ENCODE measurements at regions not wholly inside any gene's neighbourhood (a gene's known extent, or its start where the extent isn't known, plus 50 kb on each side); places are given as distances from the start of the nearest gene placed in this dataset.
"Not testable (repeated sequence)": the region's sequence is repeated elsewhere in the genome, so short reads cannot be mapped to it uniquely, and the experiment has no call there.

DNA sequence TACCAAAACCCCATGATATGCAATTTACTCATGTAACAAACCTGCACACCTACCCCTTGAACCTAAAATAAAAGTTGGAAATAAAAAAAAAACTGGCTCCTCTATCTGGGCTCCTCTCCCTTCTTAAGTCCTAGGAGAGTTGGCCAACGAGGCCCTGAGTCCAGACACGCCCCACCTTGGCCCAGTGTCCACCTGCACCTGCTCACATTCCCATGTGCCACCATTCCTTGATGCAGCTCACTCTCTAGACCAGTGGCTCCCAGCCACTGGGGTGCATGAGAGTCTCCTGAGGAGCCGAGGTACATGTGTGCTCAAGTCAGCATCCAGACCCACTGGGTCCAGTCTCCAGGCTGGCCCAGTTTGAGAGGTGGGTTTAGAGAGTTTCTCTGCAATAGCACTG lies 157.4 kb downstream of the BCL2L11 start:
- H3K23ac ChIP-seq (ENCODE audit: insufficient read length, low read depth, low read length); H3K4me2 ChIP-seq (ENCODE audit: insufficient read depth, insufficient read length, low read length); H3K14ac ChIP-seq (ENCODE audit: insufficient read depth, low read length); H3K4me3 Mint-ChIP-seq; H3K4ac ChIP-seq (ENCODE audit: low read depth, low read length); H4K8ac ChIP-seq (replicated peaks; ENCODE audit: insufficient read length, low read depth, low read length); H3K79me2 ChIP-seq (ENCODE audit: insufficient read depth, low read length); H3K4me1 ChIP-seq (ENCODE audit: insufficient read depth, low read length); H3K79me1 ChIP-seq (ENCODE audit: insufficient read depth, low read depth, low read length, poor library complexity, severe bottlenecking); H2BK12ac ChIP-seq (ENCODE audit: insufficient read length, low read depth, low read length); H3K27ac ChIP-seq (ENCODE audit: insufficient read length, low read depth, low read length); H3K56ac ChIP-seq (ENCODE audit: insufficient read length, low read depth, low read length); H2BK5ac ChIP-seq (ENCODE audit: insufficient read length, low read length); H3K27ac Mint-ChIP-seq; H3K36me3 Mint-ChIP-seq (ENCODE audit: insufficient read depth in 1 of 3, low read depth in 3 of 3); H3T11ph ChIP-seq (ENCODE audit: low read length); H3K9ac ChIP-seq (ENCODE audit: extremely low read depth, insufficient read length, low read length); H2AK5ac ChIP-seq (ENCODE audit: insufficient read length, low read length); H3K23me2 ChIP-seq (ENCODE audit: insufficient read length, low read depth, low read length, poor library complexity, severe bottlenecking); H2BK120ac ChIP-seq (ENCODE audit: low read depth, low read length, poor library complexity, severe bottlenecking); DNase-seq; H4K20me1 ChIP-seq (ENCODE audit: control insufficient read depth, insufficient read depth, insufficient read length); H4K5ac ChIP-seq (ENCODE audit: insufficient read length, low read depth, low read length); H3K9me3 Mint-ChIP-seq; H2AFZ ChIP-seq (ENCODE audit: low read length); H2BK20ac ChIP-seq (ENCODE audit: low read depth, low read length, poor library complexity, severe bottlenecking); H3K9me3 ChIP-seq (ENCODE audit: control insufficient read depth, low read depth, low read length); H3K27me3 Mint-ChIP-seq (ENCODE audit: low read depth); H4K91ac ChIP-seq (ENCODE audit: insufficient read length, low read depth, low read length); H3K18ac ChIP-seq (ENCODE audit: insufficient read length, low read depth, low read length); H2BK15ac ChIP-seq (ENCODE audit: low read depth, low read length); H3K27me3 ChIP-seq (ENCODE audit: insufficient read depth, low read length); H3K4me1 Mint-ChIP-seq: not testable (repeated sequence)
- WGBS (ENCODE audit: extremely low coverage, insufficient read length, low lambda C conversion rate) = no CpG with 5 or more reads among the region's 3 CpGs

DNA sequence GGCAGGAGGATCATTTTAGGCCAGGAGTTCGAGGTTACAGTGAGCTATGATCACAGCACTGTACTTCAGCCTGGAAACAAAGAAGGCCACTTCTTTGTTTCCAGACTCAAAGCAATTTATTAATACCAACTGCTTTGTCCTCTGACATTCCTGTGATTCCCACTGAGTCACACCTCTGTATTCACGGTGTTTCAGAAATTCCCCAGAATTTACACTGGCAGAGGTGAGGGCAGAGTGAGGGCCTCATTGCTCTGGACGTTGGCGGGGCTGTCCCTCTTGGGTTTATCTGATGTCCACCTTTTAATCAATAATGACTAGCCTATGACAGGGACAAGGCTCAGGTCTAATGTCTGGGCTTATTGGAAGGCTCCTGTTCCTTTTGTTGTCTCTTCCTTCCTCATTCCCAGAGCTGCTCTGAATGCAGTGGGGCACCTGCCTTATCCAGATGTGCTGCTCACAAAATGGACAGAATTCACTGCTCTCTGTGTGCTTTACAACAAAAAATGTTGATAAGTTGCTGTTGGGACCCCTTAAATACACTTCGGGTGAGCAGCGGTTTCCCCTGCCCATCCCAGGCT lies 160.1 kb downstream of the BCL2L11 start:
- H2BK5ac ChIP-seq (ENCODE audit: insufficient read length, low read length) = not testable (repeated sequence)

More for the DNA sequence above, 160.1 kb downstream of the BCL2L11 start:
- H3K9ac ChIP-seq (ENCODE audit: extremely low read depth, insufficient read length, low read length); H3K9me3 ChIP-seq (ENCODE audit: control insufficient read depth, low read depth, low read length); H3K4me3 Mint-ChIP-seq; H3K23ac ChIP-seq (ENCODE audit: insufficient read length, low read depth, low read length); DNase-seq; H2BK20ac ChIP-seq (ENCODE audit: low read depth, low read length, poor library complexity, severe bottlenecking); H4K20me1 ChIP-seq (ENCODE audit: control insufficient read depth, insufficient read depth, insufficient read length); H4K91ac ChIP-seq (ENCODE audit: insufficient read length, low read depth, low read length); H3K4me1 ChIP-seq (ENCODE audit: insufficient read depth, low read length); H2AK5ac ChIP-seq (ENCODE audit: insufficient read length, low read length); H3T11ph ChIP-seq (ENCODE audit: low read length); H2AFZ ChIP-seq (ENCODE audit: low read length); H3K27ac Mint-ChIP-seq; H3K4me1 Mint-ChIP-seq; H4K8ac ChIP-seq (replicated peaks; ENCODE audit: insufficient read length, low read depth, low read length); H3K27me3 Mint-ChIP-seq (ENCODE audit: low read depth); H3K79me1 ChIP-seq (ENCODE audit: insufficient read depth, low read depth, low read length, poor library complexity, severe bottlenecking); H3K79me2 ChIP-seq (ENCODE audit: insufficient read depth, low read length); H2BK15ac ChIP-seq (ENCODE audit: low read depth, low read length); H2BK120ac ChIP-seq (ENCODE audit: low read depth, low read length, poor library complexity, severe bottlenecking); H2BK12ac ChIP-seq (ENCODE audit: insufficient read length, low read depth, low read length); H4K5ac ChIP-seq (ENCODE audit: insufficient read length, low read depth, low read length); H3K4ac ChIP-seq (ENCODE audit: low read depth, low read length); H3K14ac ChIP-seq (ENCODE audit: insufficient read depth, low read length); H3K27me3 ChIP-seq (ENCODE audit: insufficient read depth, low read length); H3K18ac ChIP-seq (ENCODE audit: insufficient read length, low read depth, low read length); H3K4me2 ChIP-seq (ENCODE audit: insufficient read depth, insufficient read length, low read length); H3K36me3 Mint-ChIP-seq (ENCODE audit: insufficient read depth in 1 of 3, low read depth in 3 of 3); H3K27ac ChIP-seq (ENCODE audit: insufficient read length, low read depth, low read length); H3K56ac ChIP-seq (ENCODE audit: insufficient read length, low read depth, low read length); H3K23me2 ChIP-seq (ENCODE audit: insufficient read length, low read depth, low read length, poor library complexity, severe bottlenecking); H3K9me3 Mint-ChIP-seq: not testable (repeated sequence)
- no CpG with 5 or more reads among the region's 6 CpGs for WGBS (ENCODE audit: extremely low coverage, insufficient read length, low lambda C conversion rate)

All from H9 (cell line).